ENCODE measurements at regions not wholly inside any gene's neighbourhood (a gene's known extent, or its start where the extent isn't known, plus 50 kb on each side); places are given as distances from the start of the nearest gene placed in this dataset.

- CTCF ChIA-PET, result no interaction called here
- no TSS peak for BruUV-seq (replicated peaks)
Measured at GRCh38 chr15:24898715-24899272, 56.0 kb upstream of the SNRPN start.

More at GRCh38 chr15:24898715-24899272, 56.0 kb upstream of the SNRPN start:
- Histone ChIP-seq H3K4me3 (replicated peaks in 1 of 2; ENCODE audit: low read depth in 1 of 2, low read length in 2 of 2) (no peak overlapping the region), H3K79me2 (ENCODE audit: insufficient read depth, low read length) (no peaks in the 10 kb centered on the region), H4K20me1 (ENCODE audit: insufficient read depth) (no peaks in the 10 kb centered on the region), H3K36me3 (ENCODE audit: control insufficient read depth in 1 of 2, insufficient read depth in 2 of 2, low read length in 2 of 2) (no peaks in the 10 kb centered on the region), H3K9me3 (ENCODE audit: control insufficient read depth in 1 of 2, insufficient read depth in 1 of 2, low read depth in 1 of 2, low read length in 2 of 2) (peaks cover 4 to 27% of the 10 kb centered on the region in 2 experiments; a peak in 2 of 4 replicates), H3K9ac (ENCODE audit: low read length) (no peak overlapping the region), H3K27me3 (ENCODE audit: insufficient read depth, low read length) (no peaks in the 10 kb centered on the region), H3K4me1 (ENCODE audit: control insufficient read depth in 1 of 2, insufficient read depth in 2 of 2, low read length in 2 of 2) (no peaks in the 10 kb centered on the region), H3K27ac (ENCODE audit: low read depth, low read length) (no peak overlapping the region), H3K4me2 (ENCODE audit: low read length) (no peak overlapping the region), H2AFZ (ENCODE audit: low read depth, low read length, poor library complexity, severe bottlenecking) (no peak overlapping the region), H3K9me2 (ENCODE audit: insufficient read depth) (no peaks in the 10 kb centered on the region)
- RAD21 ChIA-PET (ENCODE audit: low non-redundant PET in 1 of 2, low total read pairs in 2 of 2, uncharacterized antibody in 2 of 2, unreplicated experiment in 2 of 2), result no interaction called here
- POLR2A ChIA-PET, result no interaction called here
- DNase-seq (ENCODE audit: low read depth, low spot score) (no peak), ATAC-seq (no peak)
- intact Hi-C loops (cut with micrococcal nuclease), result no loop called here
- TF ChIP-seq SIN3A (IDR thresholded peaks at IDR 0.05; ENCODE audit: low read depth) (no peak), YY1 (IDR thresholded peaks at IDR 0.05; ENCODE audit: extremely low read depth, insufficient replicate concordance, low read depth, low read length) (no peak), MAX (IDR thresholded peaks at IDR 0.05) (no peak), CTCF (IDR thresholded peaks at IDR 0.05 in 2 of 3, conservative IDR thresholded peaks at IDR 0.05 in 1 of 3; ENCODE audit: borderline replicate concordance in 1 of 3, insufficient read depth in 1 of 3, low read depth in 2 of 3, low read length in 2 of 3) (no peak), REST (IDR thresholded peaks at IDR 0.05; ENCODE audit: low read depth) (no peak), CBX3 (IDR thresholded peaks at IDR 0.05; ENCODE audit: low read depth) (no peak), FOSL1 (IDR thresholded peaks at IDR 0.05; ENCODE audit: low read depth) (no peak), ZBTB33 (IDR thresholded peaks at IDR 0.05; ENCODE audit: extremely low read depth, insufficient replicate concordance, low read length) (no peak), POLR2AphosphoS5 (IDR thresholded peaks at IDR 0.05; ENCODE audit: low read depth, low read length) (no peak), TCF7L2 (IDR thresholded peaks at IDR 0.05; ENCODE audit: borderline replicate concordance, extremely low read depth, insufficient read depth, insufficient read length) (no peak), CEBPB (IDR thresholded peaks at IDR 0.05; ENCODE audit: low read depth) (no peak), SRF (IDR thresholded peaks at IDR 0.05; ENCODE audit: low read depth) (no peak), ELF1 (IDR thresholded peaks at IDR 0.05; ENCODE audit: borderline replicate concordance, low read depth) (no peak), EGR1 (IDR thresholded peaks at IDR 0.05; ENCODE audit: low read depth) (no peak), POLR2A (IDR thresholded peaks at IDR 0.05; ENCODE audit: borderline replicate concordance, extremely low read depth, insufficient read depth, insufficient read length) (no peak)
